Sigmoid colon (tissue), 3 donors: ENCODE measurements at regions not wholly inside any gene's neighbourhood (a gene's known extent, or its start where the extent isn't known, plus 50 kb on each side); places are given as distances from the start of the nearest gene placed in this dataset.

Experiments
- CTCF ChIP-seq, 4 experiments: fragments of 450-650 bp in 3 of 4; fragments of 200-600 bp in 1 of 4; IDR thresholded peaks; one replicate each; pipeline ENCODE4 v1.5.1; 2016 to 2019; ENCODE audit warnings: antibody characterized with exemption in 4 of 4, mild to moderate bottlenecking in 3 of 4, moderate library complexity in 2 of 4
- POLR2A ChIP-seq, 2 donors: fragments of 450-650 bp; IDR thresholded peaks; one replicate each; pipeline ENCODE4 v1.6.1; 2016; ENCODE audit warnings: antibody characterized with exemption in 2 of 2, mild to moderate bottlenecking in 2 of 2, moderate library complexity in 2 of 2

DNA sequence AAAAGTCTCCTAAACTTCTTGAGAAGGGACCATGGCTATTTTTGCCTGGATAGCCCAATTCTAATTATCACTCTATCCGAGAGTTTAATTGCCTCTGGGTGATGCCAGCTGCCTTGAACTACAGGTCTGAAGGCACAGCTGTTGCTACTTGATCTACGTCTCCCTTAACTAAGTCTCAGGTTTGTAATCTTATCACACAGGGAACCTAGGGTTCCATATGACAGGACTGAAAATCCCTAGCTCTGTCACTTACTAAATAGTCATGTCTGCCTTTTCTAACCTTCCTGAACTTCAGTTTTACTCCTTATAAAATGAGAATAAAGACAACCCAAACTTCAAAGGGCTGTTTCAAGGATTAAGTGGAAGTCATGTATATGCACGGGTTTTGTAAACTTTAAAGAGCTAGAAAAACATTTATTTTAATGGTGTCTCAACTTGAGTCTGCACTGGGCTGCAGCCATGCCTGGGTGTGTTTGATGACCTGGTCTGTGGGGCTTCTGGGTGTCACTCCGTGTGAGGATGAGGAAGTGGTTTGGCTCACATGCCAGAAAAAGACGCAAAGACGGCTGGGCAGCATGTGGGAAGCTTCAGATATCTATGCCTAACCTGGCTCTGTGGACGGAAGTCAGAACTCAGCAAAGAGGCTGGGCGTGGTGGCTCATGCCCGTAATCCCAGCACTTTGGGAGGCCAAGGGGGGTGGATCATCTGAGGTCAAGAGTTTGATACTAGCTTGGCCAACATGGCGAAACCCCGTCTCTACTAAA, 129.3 kb upstream of the SLC44A1 start:
- TF ChIP-seq CTCF (IDR thresholded peaks at IDR 0.05) (no peak), POLR2A (IDR thresholded peaks at IDR 0.05) (no peak)
